EL (cell line): ENCODE measurements at regions not wholly inside any gene's neighbourhood (a gene's known extent, or its start where the extent isn't known, plus 50 kb on each side); places are given as distances from the start of the nearest gene placed in this dataset.
"Not testable (repeated sequence)": the region's sequence is repeated elsewhere in the genome, so short reads cannot be mapped to it uniquely, and the experiment has no call there.

Experiments used
- DNase-seq: peaks from one replicate; pipeline ENCODE4 v3.0.0-alpha.2; 2016

DNA sequence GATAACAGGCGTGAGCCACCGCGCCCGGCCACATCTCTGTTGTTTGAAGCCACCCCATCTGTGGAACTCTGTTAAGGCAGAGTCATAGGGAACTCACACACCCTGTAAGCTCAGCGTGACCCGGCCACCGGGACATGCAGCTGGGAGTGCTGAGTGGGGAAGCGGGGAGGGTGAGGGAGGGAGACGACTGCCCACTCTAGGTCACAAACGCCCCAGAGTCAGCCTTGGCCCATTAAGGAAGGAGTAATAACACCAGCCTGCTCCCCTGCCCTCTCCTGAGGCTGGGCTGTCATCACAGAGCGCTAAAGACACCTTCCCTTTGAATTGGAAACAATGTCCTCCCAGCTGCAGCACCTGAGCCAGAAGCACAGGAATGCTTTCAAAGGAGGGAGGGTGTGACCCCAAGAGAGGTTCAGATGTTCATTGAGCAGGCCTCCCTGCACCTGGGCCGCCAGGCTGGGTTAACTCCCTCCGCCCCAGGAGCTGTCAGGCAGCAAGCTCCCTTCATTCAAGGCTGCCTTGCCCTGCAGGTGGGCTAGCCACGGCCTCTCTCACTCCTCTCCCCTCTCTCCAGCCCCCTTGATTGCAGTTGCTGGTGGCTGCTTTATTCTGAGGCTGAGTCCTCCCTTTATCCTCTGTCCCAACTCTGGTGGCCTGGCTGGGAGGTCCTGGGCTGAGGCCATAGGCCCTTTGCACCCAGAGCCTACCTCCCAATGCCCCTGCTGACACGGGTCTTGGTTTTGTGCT is 77.2 kb upstream of the HPCAL1 start:
- no peak for DNase-seq

DNA sequence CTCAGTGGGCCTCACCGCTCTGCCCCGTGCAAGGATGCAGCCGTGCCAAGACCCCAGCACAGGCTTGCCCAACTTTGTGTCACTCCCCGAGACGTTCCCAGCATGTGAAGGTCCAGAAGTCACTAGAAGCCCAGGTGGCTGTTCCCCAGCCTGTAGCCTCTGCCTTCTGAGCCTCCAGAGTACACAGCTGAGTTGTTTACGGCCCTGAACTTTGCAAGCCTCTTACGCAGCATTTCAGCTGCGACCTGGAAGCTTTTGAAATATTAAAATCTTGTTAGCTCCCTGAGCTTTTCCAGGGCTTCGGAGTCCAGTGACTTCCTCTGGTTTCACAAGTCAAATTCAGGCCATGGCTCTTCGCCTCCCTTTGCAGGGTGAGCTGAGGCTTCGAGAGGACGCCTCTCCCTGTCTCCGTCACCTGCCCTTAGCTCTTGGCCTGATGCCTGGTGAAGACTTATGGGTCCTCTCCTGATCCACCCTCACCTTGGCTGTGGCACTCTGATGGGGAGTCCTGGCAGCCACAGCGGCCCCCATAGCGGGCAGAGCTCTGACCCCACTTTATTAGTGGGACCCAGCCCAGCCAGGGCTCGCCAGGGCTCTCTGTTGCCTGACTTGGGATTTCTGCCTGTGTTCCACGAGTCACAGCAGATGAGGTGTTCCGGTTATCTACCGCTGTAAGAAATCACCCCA is 76.5 kb upstream of the HPCAL1 start:
- DNase-seq: no peak

DNA sequence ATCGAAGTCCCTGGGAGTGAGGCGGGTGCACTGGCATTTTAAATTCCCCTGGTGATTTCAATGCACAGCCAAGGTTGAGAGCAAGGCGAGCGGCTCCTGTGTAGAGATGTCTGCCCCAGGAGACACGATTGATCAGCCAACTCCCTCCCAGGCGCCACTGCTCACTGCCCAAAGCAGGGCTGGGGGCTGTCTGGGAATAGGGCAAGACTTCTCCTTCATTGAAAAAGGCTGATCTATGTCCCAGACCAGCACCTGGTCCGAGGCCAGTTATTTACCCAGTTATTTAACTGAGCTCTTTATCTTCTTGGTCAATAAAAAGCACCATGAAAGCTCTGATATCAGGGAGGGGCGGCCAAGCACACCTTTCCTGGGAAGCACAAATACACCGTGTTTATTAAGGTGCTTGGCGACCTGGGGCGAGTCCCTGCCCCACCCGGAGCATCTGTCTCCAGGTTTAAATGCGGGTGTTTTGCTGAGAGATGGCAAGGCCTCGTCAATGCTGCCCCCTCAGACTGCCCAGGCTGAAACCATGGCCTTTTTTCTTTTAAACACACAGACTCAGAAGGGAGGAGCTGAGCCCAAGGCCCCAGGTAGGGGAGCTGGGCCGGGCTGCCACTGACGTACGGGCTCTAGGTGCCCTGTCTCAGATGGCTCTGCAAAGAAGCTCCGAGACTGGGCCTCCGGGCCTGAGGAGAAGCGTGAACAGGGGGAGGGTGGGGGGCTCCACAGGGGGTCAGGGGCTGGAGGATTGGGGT is 73.9 kb upstream of the HPCAL1 start:
- no peak for DNase-seq

DNA sequence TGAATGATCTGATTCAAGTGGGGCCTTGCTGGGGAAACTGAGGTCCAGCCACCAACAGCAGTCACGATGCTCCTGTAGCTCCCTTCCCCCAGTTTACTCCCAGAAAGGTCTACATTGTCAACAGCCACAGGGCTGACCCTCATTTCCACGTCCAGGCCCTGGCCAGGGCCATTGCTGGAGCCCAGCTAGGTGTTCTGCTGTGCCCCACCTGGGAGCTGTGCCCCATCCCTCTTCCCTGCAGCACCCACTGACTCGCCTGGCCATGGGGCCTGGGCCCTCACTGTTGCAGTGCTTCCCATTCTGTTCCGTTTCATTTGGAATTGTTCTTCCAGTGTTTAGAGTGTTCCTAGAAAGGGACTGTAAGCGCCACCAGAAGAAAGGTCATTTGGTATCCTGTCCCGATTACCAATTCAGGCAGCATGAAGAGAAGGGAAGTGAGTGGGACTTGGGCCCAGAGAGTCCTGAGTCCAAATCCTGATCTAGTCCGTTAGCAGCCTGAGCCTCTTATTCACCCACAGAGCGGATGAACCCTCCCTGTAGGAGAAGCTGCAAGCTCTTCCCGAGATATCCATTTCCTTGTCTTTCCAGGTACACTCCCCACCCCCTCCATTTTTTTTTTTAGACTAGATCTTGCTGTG is 73.1 kb upstream of the HPCAL1 start:
- no peak for DNase-seq

DNA sequence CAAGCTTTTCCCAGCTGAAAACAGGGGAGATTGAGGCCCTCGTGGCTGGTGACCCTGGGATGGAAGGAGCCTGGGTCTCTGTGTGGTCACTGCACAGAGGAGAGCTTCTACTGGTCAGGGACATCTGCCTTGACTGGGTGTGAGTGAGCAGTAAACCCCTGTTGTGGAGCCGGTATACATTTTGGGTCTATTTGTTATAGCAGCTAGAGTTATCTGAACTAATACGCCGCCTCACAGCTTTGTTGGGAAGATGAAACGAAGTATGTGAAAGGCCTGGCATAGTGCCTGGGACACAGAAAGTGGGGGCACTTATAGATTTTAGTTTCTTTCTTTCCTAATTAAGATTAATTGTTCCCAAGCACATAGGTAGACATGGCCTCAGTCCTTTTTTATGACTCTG is 72.2 kb upstream of the HPCAL1 start:
- no peak for DNase-seq

DNA sequence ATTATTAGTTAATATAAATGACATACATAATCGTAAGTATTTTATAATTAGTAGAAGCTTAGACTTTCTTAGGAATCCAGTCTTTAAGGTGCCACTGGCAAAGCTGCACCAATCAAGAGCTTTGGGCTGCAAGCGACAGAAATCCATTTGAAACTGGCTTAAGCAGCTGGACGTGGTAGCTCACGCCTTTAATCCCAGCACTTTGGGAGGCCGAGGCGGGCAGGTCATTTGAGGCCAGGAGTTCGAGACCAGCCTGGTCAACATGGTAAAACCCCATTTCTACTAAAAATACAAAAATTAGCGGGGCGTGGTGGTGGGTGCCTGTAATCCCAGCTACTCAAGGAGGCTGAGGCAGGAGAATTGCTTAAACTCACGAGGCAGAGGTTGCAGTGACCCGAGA is 71.8 kb upstream of the HPCAL1 start:
- not testable (repeated sequence) for DNase-seq

DNA sequence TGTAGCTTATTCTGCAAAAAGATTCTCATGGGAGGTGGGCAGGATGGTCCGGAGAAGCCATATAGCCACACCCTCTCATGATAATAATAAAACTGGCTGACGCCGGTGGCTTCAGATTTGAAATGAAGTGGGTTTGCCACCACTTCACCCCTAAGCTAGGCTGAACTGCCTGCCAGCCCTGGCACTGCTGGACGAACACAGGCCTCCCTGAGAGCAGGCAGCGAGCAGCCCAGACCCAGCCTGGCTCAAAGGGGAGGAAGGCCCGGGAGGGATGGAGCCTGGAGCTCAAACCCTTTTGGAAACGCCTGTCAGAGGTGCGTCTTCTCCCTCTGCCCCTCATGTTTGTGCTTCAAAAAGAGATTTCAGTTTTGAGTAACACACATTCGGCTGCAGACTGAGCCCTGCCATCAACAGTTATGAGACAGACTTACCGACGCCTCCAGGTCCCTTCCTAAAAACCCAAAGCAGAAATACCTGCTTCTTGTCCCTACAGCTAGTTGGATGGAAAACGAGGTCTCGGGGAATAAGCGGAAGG is 71.1 kb upstream of the HPCAL1 start:
- DNase-seq: no peak

DNA sequence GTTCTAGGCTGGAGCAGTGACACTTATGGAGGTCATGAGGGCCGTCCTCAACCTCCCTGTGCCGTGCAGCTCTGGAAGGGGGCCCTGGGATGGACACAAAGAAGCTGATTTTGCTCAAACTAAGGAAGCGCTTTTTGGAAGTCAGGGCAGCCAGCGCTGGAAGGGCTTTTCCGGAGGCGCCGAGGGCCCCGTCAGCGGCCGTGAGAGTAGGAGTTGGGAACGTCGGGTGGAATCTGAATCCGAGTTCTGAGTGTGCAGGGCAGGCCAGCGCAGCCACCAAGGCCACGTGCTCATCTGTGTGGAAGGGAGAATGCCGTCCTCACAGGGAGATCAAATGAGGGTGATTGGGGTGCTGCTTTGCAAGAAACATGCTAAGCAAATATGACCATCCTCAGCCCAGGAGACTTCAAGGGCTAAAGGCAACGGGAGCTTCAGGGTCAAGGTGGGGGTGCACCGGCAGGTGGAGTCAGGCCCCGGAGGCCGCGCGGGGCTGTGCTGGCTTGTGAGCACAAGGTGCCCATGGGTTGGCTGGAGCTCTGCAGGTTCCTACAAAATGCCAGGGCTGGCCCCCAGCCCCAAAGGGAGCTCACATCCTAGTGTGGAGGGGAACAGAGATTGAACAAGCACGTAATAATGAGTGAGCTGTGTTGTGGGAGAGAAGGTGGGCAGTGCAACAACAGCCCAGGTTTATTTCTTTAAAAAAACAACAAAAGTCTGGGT is 70.4 kb upstream of the HPCAL1 start:
- DNase-seq: no peak

DNA sequence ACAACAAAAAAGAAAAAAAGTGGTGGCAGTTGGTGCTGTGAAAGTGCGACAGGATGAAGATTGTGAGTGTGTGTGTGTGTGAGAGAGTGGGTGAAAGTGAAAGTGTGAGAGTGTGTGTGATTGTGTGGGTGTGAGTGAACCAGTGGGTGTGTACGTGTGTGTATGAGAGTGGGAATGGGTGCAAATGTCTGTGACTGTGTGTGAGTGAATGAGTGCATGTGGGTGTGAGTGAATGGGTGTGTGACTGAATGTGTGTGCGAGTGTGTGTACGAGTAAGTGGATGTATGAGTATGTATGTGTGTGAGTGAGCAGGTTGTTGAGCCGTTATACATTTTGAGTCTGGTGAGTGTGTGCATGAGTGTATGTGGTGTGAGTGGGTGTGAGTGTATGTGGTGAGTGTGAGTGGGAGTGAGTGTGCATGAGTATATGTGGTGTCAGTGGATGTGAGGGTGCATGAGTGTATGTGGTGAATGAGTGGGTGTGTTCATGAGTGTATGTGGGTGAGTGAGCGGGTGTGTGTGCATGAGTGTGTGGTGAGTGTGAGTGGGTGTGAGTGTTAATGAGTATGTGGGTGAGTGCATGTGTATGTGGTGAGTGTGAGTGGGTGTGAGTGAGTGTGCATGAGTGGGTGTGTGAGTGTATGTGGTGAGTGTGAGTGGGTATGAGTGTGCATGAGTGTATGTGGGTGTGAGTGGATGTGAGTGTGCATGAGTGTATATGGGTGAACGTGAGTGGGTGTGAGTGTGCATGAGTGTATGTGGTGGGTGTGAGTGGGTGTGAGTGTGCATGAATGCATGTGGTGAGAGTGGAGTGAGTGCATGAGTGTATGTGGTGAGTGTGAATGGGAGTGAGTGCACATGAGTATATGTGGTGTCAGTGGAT is 69.3 kb upstream of the HPCAL1 start:
- no peak for DNase-seq

DNA sequence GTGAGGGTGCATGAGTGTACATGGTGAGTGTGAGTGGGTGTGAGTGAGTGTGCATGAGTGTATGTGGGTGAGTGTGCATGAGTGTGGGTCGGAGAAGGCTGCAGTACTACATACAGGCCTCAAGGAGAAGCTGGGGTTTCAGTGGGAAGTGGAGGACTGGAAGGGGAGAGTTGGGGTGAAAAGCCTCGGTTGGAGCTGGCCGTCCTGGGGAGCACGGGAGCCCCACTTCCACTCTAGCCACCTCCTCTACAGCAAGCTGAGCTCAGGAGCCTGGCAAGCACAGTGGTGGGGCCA is 68.7 kb upstream of the HPCAL1 start:
- DNase-seq: no peak

DNA sequence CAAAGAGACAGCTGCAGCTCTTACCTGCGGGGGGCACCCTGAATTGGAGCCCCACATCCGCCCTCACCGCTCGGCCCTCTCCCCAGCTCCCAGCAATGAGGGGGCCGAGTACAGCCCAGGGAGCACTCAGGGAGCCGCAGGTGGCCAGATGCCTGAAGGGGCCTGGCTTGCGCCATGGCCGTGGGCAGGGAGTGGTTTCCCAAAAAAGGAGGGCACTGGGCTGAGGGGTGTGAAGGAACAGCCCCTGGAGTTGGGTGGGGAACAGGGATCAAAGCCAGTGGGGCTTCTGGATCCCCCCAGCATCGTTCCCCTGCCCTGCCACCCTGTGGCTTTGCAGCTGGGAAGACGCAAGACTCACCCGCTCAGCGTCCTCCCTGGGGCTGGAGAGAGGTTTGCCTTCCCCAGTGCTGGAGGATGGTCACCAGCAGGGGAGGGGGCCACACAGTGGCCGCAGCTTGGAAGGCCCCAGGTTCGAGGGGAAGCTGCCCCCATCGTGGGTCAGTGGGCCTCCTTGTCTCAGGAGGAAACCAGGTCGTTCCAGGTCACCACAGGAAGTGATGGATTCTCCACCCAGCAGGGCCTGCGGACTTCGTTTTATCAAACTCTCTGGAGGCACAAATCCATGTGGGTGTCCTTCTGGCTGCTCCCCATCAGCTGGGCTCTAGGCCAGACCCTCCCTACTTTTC is 68.2 kb upstream of the HPCAL1 start:
- DNase-seq: no peak

DNA sequence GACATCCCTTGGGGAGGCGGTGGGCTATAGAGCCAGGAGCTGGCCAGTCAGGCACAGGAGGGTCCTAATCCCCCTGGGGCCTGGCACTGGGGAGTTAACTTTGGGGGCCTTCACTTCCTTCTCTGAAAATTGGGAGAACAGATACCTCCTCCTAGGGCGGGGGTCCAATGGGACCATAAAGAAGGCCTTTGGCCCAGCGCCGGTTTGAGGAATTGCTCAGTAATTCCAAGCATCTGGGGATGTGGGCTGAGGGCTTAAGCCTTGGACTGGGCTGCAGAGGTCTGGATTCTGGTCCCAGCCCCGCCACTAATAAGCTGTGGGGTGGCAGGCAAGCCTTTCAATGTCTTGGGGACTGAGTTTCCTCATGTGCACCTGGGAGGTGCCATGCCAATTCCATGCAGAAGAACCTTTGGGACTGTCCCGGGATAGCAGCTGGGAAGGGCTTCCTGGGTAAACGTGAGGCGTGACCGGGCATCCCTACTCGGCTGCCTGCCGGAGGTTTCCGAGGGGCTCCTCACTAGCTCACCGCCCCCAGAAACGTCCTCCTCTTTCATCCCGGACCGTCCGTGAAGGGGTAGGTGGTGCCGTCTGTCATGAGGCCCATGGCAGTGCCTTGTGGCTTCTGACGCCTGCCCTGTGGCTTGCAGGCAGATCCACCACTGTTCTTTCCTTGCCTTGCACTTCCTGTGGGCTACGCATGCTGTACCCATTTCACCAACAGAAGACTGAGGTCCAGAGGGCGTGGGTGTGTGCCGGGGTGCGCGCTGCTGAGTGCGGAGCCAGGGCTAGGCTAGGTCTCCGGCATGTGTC is 67.4 kb upstream of the HPCAL1 start:
- no peak for DNase-seq

DNA sequence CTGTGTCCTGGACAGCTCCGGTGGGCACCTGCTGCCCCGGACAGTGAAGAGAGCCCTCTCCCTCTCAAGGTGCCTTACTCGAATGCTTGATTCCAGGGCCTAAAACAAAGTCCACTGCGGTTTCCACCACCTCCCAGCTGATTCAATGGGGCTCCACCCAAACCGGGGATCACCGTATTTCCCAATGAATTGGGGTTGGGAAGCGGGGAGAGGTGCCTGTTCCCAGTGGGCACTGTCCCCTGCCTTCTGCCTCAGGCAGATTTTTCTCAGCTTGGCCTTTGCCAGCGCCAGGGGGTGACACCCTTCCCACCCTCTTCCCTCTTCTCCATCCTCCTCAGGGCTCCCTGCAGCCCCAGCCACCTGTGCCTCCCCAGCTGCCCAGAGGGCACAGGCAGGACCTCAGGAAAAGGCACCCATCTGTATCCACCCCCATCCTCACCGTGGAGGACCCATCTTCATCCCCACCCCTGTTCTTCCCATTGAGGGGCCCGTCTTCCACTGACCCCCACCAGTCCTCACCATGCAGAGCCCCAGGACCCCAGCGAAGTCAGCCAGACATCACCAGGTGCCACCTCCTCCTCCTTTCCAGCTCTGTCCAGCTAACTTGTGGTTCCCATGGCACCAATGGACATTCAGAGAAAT is 66.7 kb upstream of the HPCAL1 start:
- no peak for DNase-seq

DNA sequence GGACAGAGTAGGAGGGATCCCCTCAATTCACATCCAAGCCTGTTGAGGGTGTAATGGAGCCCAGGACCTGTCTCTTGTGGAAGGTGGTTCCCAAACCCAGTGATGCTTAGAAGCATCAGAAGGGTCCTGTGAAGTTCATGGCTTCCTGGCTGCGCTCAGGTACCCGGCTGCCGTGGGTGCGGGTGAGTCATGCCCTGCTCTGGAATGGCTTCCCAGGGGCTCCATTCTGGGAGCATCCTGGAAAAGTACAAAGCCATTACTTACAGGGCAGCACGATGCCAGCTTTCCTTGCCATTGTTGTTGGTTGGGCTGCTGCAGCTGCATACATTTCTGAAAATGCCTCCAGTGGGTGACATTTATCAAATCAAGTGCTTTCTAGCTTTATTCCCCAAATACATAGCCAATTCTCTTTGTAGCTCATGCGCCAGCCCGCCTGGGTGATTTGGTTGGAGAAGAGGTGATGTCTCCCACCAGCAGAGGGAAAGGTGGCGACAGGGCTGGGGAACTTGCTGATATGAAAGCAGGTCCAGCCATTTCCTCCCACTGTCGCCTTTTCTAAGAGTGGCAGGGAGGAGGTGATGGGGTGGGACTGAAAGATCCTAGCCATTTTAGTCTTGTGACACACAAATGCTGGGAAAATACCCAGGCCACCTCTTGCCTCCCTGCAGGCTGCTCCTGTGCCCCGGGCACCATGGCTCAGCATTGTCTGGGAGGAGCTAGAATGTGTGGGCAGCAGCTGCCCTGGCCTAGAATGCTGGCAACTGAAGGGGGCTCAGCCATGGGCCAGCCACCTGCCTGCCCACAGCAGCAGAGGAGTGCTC is 65.9 kb upstream of the HPCAL1 start:
- DNase-seq: no peak

DNA sequence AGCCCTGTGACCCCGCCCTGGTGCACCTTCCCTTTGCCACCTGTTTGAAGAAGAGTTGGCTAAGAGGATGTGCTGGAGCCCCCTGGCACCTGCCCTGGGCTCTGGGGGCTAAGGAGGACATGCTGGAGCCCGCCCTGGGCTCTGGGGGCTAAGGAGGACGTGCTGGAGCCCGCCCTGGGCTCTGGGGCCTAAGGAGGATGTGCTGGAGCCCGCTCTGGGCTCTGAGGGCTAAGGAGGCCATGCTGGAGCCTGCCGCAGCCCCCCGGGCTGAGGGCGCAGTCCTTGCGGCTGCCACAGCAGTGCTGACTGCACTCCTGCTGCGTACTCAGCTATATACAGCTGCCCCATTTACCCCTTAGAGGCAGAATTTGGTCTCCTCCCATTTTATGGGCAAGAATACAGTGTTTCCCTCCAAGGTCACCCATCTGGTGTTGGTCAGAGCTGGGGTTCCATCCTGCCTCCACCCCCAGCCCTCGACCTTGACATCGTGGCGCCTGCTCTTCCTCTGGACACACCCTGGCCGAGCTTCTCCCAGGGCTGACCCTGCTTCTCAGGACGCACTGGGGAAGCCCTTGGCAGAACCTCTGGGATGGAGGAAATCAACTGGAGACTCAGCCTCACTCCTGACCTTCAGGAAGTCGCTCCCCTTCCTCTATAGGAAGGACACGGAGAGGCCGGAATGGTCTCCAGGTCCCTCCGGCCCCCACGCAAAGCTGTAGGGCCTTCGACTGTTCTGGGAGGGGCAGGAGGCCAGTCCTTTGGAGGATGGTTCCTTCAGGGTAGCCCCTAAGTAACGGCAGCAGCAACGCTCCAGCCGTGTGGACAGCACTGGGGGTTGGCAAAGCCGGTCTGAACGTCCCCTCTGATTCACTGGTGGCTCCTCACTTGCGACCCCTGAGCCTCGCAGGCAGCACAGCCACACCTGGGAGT is 65.0 kb upstream of the HPCAL1 start:
- no peak for DNase-seq

DNA sequence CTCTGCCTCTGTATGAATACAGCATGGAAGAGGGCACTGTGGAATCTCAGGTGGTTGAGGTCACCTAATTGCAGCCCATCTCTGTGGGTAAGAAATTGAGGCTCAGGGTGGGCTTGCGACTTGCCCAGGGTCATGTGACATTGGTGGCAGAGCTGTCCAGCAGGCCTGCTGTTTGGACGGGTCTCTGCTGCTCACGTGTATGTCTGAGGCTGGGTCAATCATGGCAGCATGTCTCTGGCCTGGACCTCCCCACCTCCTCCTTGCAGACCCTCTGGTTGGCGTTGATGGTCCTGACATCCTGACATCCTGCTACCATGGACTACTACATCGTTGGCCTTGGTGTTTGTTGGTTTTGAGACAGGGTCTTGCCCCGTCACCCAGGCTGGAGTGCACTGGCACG is 64.3 kb upstream of the HPCAL1 start:
- no peak for DNase-seq

DNA sequence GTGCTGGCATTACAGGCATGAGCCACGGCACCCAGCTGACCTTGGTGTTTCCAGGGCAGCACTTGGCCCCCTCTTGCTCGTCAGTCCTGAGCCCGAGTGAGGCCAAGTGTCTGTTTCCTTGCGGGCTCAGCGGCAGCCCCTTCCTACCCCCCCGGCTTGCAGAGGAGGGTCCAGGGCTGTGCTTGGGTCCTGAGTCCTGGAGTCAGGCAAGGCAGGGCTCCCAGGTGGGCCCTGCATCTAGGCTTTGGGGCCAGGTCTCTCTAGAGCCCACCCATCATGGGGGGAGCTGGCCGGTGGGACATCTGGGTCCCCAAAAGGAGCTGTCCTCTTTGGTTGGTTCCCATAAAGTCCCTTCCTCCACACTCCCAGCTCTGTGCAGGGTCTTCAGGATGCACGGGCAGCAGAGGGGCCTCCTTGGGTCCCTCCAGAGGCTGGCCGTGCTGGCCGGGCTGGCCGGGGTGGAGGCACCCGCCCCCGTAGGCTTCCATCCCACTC is 63.7 kb upstream of the HPCAL1 start:
- DNase-seq: no peak
